Spleen (tissue), 11 donors: ENCODE measurements at regions not wholly inside any gene's neighbourhood (a gene's known extent, or its start where the extent isn't known, plus 50 kb on each side); places are given as distances from the start of the nearest gene placed in this dataset.

Experiments
- DNase-seq: peaks from one replicate; pipeline ENCODE4 v3.0.0-alpha.2; 2020
- H3K27ac ChIP-seq, 8 donors: fragments of 200-600 bp; sonication (generic) in 7 of 8; 1 replicate in 4 of 8; 2 replicates in 4 of 8; pipeline versions ENCODE4 v1.5.0 to v1.8.0; 2016 to 2021; ENCODE audit warnings: inconsistent platforms in 4 of 8, mild to moderate bottlenecking in 4 of 8, moderate library complexity in 1 of 8
- H3K27me3 ChIP-seq, 7 donors: fragments of 200-600 bp; sonication (generic) in 6 of 7; replicated peaks in 1 of 7; 1 replicate in 4 of 7; 2 replicates in 3 of 7; pipeline versions ENCODE4 v1.5.0 to v1.8.0; 2016 to 2021; ENCODE audit warnings: inconsistent platforms in 3 of 7, mild to moderate bottlenecking in 1 of 7
- H3K36me3 ChIP-seq, 6 donors: fragments of 200-600 bp; sonication (generic) in 5 of 6; 1 replicate in 4 of 6; 2 replicates in 2 of 6; pipeline versions ENCODE4 v1.5.0 to v1.8.0; 2016 to 2021; ENCODE audit warnings: inconsistent platforms in 2 of 6
- H3K4me1 ChIP-seq, 6 donors: fragments of 200-600 bp; sonication (generic) in 5 of 6; 1 replicate in 3 of 6; 2 replicates in 3 of 6; pipeline versions ENCODE4 v1.5.0 to v1.8.0; 2016 to 2021; ENCODE audit warnings: inconsistent platforms in 3 of 6
- H3K4me3 ChIP-seq, 8 donors: fragments of 200-600 bp; sonication (generic) in 7 of 8; 1 replicate in 4 of 8; 2 replicates in 4 of 8; pipeline versions ENCODE4 v1.5.0 to v1.8.0; 2016 to 2021; ENCODE audit warnings: inconsistent platforms in 4 of 8, mild to moderate bottlenecking in 4 of 8, moderate library complexity in 2 of 8
- H3K9me3 ChIP-seq, 8 donors: fragments of 200-600 bp; sonication (generic) in 7 of 8; 1 replicate in 4 of 8; 2 replicates in 4 of 8; pipeline versions ENCODE4 v1.5.0 to v1.8.0; 2016 to 2021; ENCODE audit warnings: inconsistent platforms in 4 of 8
- CTCF ChIP-seq, 11 experiments: fragments of 200-600 bp in 7 of 11; fragments of 450-650 bp in 4 of 11; sonication (generic) in 4 of 11; IDR thresholded peaks in 8 of 11; conservative IDR thresholded peaks in 3 of 11; 1 replicate in 7 of 11; 2 replicates in 4 of 11; pipeline versions ENCODE4 v1.4.0 to v1.8.0; 2016 to 2021; ENCODE audit warnings: antibody characterized with exemption in 11 of 11, inconsistent platforms in 4 of 11, mild to moderate bottlenecking in 1 of 11
- POLR2A ChIP-seq, 3 donors: fragments of 450-650 bp; IDR thresholded peaks; one replicate each; pipeline ENCODE4 v1.5.1; 2017; ENCODE audit warnings: antibody characterized with exemption in 3 of 3, mild to moderate bottlenecking in 1 of 3
- POLR2AphosphoS5 ChIP-seq, 3 donors: sonication (generic); formaldehyde crosslinking; IDR thresholded peaks; one replicate each; pipeline ENCODE4 v1.5.1; 2017; ENCODE audit warnings: antibody characterized with exemption in 3 of 3
- WGBS, 5 donors: extraction: QIAGEN DNeasy Blood & Tissue Kit in 3 of 5; methylation state at CpG; one replicate each; pipeline versions ENCODE4 v1.1.5 to v1.1.7; 2013 to 2018; 5-methylcytosine and 5-hydroxymethylcytosine counted together
- intact Hi-C: fragments of 100-400 bp; cut with DNase I; formaldehyde crosslinking; loops from one replicate; pipeline ENCODE4 v1.15.0; 2023; ENCODE audit warnings: low total_unique reads
- donor health status: healthy with polysubstance abuse.
- donor health status: DM: no; HTN: no; CAD: no; lungs with moderate emphysema.
- donor health status: DM: no; HTN: no; CAD: no.
- donor health status: Bipolar disorder and iron deficiency.
- donor health status: healthy.
- donor health status: DM: no; HTN: no; CAD: no.
- donor health status: DM: yes; HTN: yes; CAD: no.

- WGBS, 5 donors, result 26 to 47% (median 37%) methylated on average over 4 of the region's 4 CpGs
- Histone ChIP-seq H3K9me3 (peaks cover 0 to 12% (median 0%) of the 10 kb centered on the region in 8 donors), H3K4me1 (peaks cover 0 to 38% (median 7%) of the 10 kb centered on the region in 6 donors), H3K36me3 (no peaks in the 10 kb centered on the region), H3K4me3 (no peak overlapping the region), H3K27me3 (peaks cover 0 to 8% (median 0%) of the 10 kb centered on the region in 7 donors), H3K27ac (no peak overlapping the region)
- intact Hi-C loops, result no loop called here
- no peak for DNase-seq
- no peak for TF ChIP-seq POLR2AphosphoS5 (IDR thresholded peaks at IDR 0.05)
- TF ChIP-seq CTCF (IDR thresholded peaks at IDR 0.05 in 8 of 11, conservative IDR thresholded peaks at IDR 0.05 in 3 of 11), result no peak
- no peak for TF ChIP-seq POLR2A (IDR thresholded peaks at IDR 0.05)
Measured at GRCh38 chr20:22368235-22368634, 216.1 kb downstream of the FOXA2 start.

- Histone ChIP-seq H3K36me3 (no peaks in the 10 kb centered on the region), H3K27me3 (peaks cover 0 to 8% (median 0%) of the 10 kb centered on the region in 7 donors), H3K9me3 (peaks cover 0 to 12% (median 0%) of the 10 kb centered on the region in 8 donors), H3K4me3 (no peak overlapping the region), H3K27ac (no peak overlapping the region), H3K4me1 (peaks cover 0 to 28% (median 5%) of the 10 kb centered on the region in 6 donors)
- no peak for TF ChIP-seq POLR2AphosphoS5 (IDR thresholded peaks at IDR 0.05)
- no peak for TF ChIP-seq POLR2A (IDR thresholded peaks at IDR 0.05)
- no peak for TF ChIP-seq CTCF (IDR thresholded peaks at IDR 0.05 in 8 of 11, conservative IDR thresholded peaks at IDR 0.05 in 3 of 11)
- intact Hi-C loops, result no loop called here
- DNase-seq, result no peak
Measured at GRCh38 chr20:22366631-22367030, 217.7 kb downstream of the FOXA2 start.

- intact Hi-C loops, result no loop called here
Measured at GRCh38 chr20:22354647-22355046, 229.7 kb downstream of the FOXA2 start.

GRCh38 chr20:22353586-22353985 is 230.8 kb downstream of the FOXA2 start:
- H3K4me3 ChIP-seq, result no peak overlapping the region
- H3K36me3 ChIP-seq, result no peaks in the 10 kb centered on the region
- intact Hi-C loops, result no loop called here
- H3K27me3 ChIP-seq, result peaks cover 0 to 2% (median 0%) of the 10 kb centered on the region in 7 donors
- H3K4me1 ChIP-seq, result no peaks in the 10 kb centered on the region
- peaks cover 0 to 9% (median 0%) of the 10 kb centered on the region in 8 donors for H3K9me3 ChIP-seq
- DNase-seq, result no peak
- H3K27ac ChIP-seq, result no peak overlapping the region
- TF ChIP-seq POLR2AphosphoS5 (IDR thresholded peaks at IDR 0.05), result no peak
- TF ChIP-seq CTCF (IDR thresholded peaks at IDR 0.05 in 8 of 11, conservative IDR thresholded peaks at IDR 0.05 in 3 of 11), result no peak
- no peak for TF ChIP-seq POLR2A (IDR thresholded peaks at IDR 0.05)
- 59 to 86% (median 75%) methylated on average over 2 of the region's 2 CpGs for WGBS, 5 donors

More at GRCh38 chr20:22354647-22355046, 229.7 kb downstream of the FOXA2 start:
- no peaks in the 10 kb centered on the region for H3K36me3 ChIP-seq
- WGBS, 5 donors, result 84 to 100% (median 88%) methylated on average over 1 of the region's 1 CpG
- no peak for DNase-seq
- peaks cover 0 to 9% (median 0%) of the 10 kb centered on the region in 8 donors for H3K9me3 ChIP-seq
- no peaks in the 10 kb centered on the region for H3K27me3 ChIP-seq
- TF ChIP-seq CTCF (IDR thresholded peaks at IDR 0.05 in 8 of 11, conservative IDR thresholded peaks at IDR 0.05 in 3 of 11), result no peak
- no peak for TF ChIP-seq POLR2AphosphoS5 (IDR thresholded peaks at IDR 0.05)
- no peaks in the 10 kb centered on the region for H3K4me1 ChIP-seq
- no peak overlapping the region for H3K4me3 ChIP-seq
- no peak overlapping the region for H3K27ac ChIP-seq
